AG04449 (cell line): ENCODE measurements at regions not wholly inside any gene's neighbourhood (a gene's known extent, or its start where the extent isn't known, plus 50 kb on each side); places are given as distances from the start of the nearest gene placed in this dataset.
"Not testable (repeated sequence)": the region's sequence is repeated elsewhere in the genome, so short reads cannot be mapped to it uniquely, and the experiment has no call there.

Experiments used
- CTCF ChIA-PET: fragments of 350-600 bp; formaldehyde crosslinking; extraction: SDS; loops from one replicate; lab custom pipeline; 2021; ENCODE audit warnings: antibody characterized with exemption; lab: Yijun Ruan, JAX
- POLR2A ChIA-PET: fragments of 400-600, 350-600 bp; formaldehyde crosslinking; extraction: SDS; loops from one replicate; lab custom pipeline; 2020; ENCODE audit warnings: antibody characterized with exemption, inconsistent platforms; lab: Yijun Ruan, JAX
- DNase-seq: peaks from one replicate; pipeline ENCODE4 v3.0.0-alpha.2; 2010; ENCODE audit warnings: low read depth, low spot score
- H3K4me3 ChIP-seq: 2 replicates; pipeline ENCODE4 v1.5.1; 2011; ENCODE audit warnings: low read depth, mild to moderate bottlenecking, control low read depth, low read length
- TF ChIP-seq, protein P1 (sequence below): IDR thresholded peaks from one replicate; pipeline ENCODE4 v1.5.1; 2011; ENCODE audit warnings: mild to moderate bottlenecking, moderate library complexity, low read length, control low read depth, inconsistent platforms; ENCODE audit not compliant: insufficient read depth; ENCODE audit errors: missing control alignments

DNA sequence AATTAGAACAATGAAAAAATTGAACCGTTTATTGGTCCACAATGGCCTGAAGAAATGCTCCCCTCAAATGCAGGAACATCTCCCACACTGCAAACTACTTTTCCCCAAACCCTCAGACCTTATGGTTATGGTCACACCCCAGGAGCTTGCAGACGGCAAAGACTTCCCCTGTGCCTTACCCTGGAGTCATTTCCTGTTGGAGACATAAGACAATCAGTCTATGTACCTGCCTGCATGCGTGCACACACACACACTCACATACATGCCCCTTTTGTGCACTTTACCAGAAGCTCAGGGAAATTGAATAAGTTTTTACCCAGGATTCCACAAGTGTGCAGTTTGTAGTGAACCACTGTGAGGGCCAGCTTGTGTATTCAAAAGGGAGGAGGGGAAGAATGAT is 281.9 kb upstream of the CELF4 start:
- TF ChIP-seq, protein P1, sequence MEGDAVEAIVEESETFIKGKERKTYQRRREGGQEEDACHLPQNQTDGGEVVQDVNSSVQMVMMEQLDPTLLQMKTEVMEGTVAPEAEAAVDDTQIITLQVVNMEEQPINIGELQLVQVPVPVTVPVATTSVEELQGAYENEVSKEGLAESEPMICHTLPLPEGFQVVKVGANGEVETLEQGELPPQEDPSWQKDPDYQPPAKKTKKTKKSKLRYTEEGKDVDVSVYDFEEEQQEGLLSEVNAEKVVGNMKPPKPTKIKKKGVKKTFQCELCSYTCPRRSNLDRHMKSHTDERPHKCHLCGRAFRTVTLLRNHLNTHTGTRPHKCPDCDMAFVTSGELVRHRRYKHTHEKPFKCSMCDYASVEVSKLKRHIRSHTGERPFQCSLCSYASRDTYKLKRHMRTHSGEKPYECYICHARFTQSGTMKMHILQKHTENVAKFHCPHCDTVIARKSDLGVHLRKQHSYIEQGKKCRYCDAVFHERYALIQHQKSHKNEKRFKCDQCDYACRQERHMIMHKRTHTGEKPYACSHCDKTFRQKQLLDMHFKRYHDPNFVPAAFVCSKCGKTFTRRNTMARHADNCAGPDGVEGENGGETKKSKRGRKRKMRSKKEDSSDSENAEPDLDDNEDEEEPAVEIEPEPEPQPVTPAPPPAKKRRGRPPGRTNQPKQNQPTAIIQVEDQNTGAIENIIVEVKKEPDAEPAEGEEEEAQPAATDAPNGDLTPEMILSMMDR, result no peak
- DNase-seq, result no peak
- H3K4me3 ChIP-seq, result no peak overlapping the region
- ChIA-PET POLR2A (no interaction called here), CTCF (no interaction called here)

DNA sequence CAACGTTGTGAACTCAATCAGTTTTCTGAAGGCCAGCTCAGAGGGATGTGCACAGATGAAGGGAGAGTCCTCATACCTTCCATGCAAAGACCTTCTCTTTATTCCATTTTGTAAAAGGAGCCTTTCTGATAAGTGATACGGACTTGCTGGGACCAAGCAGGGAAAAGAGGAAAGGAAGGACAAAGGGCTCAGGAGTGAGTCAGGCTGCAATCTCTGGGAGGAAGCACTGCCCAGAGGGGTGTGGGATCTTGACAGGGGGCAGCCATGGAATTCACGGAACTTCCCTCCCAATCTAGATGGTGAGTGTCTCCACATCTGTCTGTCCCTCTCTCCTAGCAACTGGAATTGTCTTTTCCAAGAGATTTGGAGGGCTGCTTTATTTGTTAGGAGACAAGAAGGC is 281.4 kb upstream of the CELF4 start:
- DNase-seq, result no peak
- no peak overlapping the region for H3K4me3 ChIP-seq
- TF ChIP-seq, protein P1, result no peak
- ChIA-PET POLR2A (no interaction called here), CTCF (no interaction called here)

DNA sequence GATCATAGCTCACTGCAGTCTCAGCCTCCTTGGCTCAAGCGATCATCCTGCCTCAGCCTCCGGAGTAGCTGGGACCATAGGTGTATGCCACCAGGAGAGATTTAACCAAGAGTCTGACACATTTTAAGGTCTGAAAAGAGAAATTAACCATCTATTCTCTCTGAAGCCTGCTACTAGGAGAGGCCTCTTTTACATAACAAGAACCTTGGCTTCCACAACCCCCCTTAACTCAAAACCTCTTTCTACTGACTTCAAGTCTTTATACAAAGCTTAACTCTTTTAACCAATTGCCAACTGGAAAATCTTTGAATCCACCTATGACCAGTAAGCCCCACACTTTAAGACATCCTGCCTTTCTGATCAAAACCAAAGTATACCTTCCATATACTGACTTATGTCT is 279.9 kb upstream of the CELF4 start:
- TF ChIP-seq, protein P1, result no peak
- DNase-seq, result no peak
- H3K4me3 ChIP-seq, result no peak overlapping the region
- ChIA-PET POLR2A (no interaction called here), CTCF (no interaction called here)

DNA sequence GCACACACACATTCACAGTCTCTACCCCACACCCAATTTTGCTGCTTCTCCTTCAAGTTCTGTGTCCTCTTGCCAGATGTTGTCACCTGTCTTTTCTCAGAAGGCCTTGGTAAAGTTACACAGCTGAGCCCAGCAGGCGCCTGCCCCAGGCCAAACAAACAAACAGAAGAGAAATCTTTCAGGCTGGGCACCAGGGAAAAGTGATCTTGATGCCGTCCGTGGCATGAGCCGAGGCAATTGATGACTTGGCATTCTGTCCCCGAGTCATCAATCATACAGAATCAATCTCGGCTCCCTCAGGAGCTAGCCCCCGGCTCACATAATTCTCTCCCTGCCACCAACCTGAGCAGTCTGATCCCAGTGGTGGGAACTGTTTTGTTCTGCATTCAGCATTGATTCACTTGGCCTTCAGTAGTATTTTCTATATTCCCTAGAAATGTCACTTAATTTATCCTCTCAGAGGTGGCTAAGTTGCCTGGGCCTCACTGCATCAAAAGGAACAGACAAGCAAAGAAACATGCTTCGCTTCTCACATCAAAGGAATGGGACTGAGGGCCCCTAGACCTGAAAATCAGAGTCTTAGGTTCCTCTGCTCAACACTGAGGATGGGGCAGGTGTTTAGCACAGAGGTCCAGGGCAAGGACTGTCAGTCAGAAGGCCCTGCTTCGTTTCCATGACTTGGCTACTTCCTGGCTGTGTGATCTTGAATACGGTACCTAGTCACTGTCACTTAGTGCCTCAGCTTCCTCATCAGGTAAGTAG is 278.8 kb upstream of the CELF4 start:
- no peak for DNase-seq
- POLR2A ChIA-PET, result no interaction called here
- TF ChIP-seq, protein P1, result no peak
- CTCF ChIA-PET, result no interaction called here
- no peak overlapping the region for H3K4me3 ChIP-seq

DNA sequence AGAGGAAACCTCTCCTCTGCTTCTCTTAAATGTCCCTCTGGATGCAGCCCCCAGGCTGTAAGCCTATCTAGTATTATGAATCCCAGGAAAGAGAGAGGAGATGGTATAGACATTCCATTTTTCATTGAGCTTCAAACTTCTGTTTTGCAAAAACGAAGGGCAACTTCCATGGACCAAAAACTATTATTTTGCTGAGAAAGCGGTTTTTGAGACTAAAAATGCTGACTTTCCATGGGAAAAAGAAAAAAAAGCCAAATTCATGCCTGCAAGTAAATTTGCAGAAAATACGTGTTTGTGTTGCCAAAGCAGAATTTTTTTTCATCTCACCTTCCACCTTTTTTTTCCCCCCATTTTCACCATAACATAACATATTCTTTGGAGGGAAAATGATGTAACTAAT is 272.5 kb upstream of the CELF4 start:
- CTCF ChIA-PET, result no interaction called here
- no peak for DNase-seq
- TF ChIP-seq, protein P1, result no peak
- POLR2A ChIA-PET, result no interaction called here
- H3K4me3 ChIP-seq, result no peak overlapping the region

DNA sequence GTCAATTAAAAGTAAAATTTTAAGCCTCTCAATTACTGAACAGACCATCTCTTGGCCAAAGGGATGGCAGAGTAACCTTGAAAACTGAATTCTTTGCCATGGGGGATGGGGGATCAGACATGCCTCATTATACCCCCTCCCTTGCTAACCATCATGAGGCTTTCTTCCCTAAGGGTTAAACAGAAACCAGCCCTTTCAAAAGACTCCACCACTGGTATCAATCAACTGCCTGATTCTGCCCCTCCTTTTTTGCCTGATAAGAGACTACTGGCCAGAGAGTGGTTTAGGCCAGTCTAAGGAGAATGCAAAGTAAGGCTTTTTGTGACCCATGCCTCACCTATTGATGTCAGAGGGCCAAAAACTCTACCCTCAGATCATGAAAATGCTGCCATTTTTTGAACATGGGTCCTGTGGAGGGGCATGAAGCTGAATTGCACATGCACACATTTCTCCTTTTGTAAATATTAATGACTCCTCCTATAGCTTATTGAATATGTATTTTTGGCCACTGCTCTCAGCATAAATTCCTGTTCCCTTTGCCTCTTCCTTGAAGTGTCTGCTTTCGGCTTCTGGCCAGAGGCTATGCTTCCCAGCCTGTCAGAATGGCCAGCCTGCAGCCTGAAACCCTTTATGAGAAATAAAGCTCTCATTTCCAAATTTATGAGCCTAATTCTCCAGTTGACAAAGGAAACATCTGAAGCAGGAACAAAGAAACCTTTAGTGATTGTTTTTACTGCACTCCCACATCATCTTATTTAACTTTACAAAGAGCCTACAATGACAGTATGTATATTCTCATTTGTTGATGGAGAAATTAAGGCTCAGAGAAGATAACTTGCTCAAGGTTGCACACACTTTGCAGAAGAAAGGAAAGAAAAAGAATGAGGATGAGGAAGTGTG is 270.7 kb upstream of the CELF4 start:
- POLR2A ChIA-PET, result no interaction called here
- CTCF ChIA-PET, result no interaction called here
- TF ChIP-seq, protein P1, result no peak

DNA sequence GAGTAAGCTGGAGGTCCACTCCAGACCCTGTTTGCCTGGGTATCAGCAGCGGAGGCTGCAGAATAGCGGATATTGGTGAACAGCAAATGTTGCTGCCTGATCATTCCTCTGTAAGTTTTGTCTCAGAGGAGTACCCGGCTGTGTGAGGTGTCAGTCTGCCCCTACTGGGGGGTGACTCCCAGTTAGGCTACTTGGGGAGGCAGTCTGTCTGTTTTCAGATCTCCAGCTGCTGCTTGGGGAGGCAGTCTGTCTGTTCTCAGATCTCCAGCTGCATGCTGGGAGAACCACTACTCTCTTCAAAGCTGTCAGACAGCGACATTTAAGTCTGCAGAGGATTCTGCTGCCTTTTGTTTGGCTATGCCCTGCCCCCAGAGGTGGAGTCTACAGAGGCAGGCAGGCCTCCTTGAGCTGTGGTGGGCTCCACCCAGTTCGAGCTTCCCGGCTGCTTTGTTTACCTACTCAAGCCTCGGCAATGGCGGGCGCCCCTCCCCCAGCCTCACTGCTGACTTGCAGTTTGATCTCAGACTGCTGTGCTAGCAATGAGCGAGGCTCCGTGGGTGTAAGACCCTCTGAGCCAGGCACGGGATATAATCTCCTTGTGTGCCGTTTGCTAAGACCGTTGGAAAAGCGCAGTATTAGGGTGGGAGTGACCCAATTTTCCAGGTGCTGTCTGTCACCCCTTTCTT is 266.6 kb upstream of the CELF4 start:
- DNase-seq, H3K4me3 ChIP-seq, POLR2A ChIA-PET, CTCF ChIA-PET: not testable (repeated sequence)

More for the DNA sequence above, 270.7 kb upstream of the CELF4 start:
- no peak overlapping the region for H3K4me3 ChIP-seq
- no peak for DNase-seq
